Renal pelvis (tissue), 1 donor: ENCODE measurements at regions not wholly inside any gene's neighbourhood (a gene's known extent, or its start where the extent isn't known, plus 50 kb on each side); places are given as distances from the start of the nearest gene placed in this dataset.

Experiments used
- DNase-seq: peaks from one replicate; pipeline ENCODE4 v3.0.0-alpha.2; 2013

GRCh38 chr4:100970414-100970813, 376.9 kb downstream of the PPP3CA start:
- no peak for DNase-seq

- DNase-seq: no peak
These were observed 377.4 kb downstream of the PPP3CA start for GRCh38 chr4:100969925-100970324.

- DNase-seq: no peak
These were observed 379.3 kb downstream of the PPP3CA start for GRCh38 chr4:100968046-100968445.

DNA sequence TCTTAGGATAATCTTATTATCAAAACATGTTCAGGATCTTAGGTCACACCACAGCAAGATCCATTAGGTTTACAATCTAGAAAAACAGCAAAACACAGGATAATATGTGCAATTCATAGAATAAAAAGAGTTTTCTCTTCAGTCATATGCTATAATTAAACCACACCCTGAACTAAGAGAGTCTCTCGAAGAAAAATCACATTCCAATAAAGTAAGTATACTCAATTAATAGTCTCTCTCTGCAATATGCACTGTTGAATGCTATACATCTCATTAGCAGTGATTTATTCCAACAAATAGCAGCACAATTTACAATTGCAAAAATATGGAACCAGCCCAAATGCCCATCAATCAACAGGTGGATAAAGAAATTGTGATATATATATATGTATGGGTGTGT, 383.7 kb downstream of the PPP3CA start:
- no peak for DNase-seq

- DNase-seq: no peak
These were observed 384.6 kb downstream of the PPP3CA start for GRCh38 chr4:100962698-100963097.

- no peak for DNase-seq
These were observed 387.1 kb downstream of the PPP3CA start for GRCh38 chr4:100960232-100960631.

DNA sequence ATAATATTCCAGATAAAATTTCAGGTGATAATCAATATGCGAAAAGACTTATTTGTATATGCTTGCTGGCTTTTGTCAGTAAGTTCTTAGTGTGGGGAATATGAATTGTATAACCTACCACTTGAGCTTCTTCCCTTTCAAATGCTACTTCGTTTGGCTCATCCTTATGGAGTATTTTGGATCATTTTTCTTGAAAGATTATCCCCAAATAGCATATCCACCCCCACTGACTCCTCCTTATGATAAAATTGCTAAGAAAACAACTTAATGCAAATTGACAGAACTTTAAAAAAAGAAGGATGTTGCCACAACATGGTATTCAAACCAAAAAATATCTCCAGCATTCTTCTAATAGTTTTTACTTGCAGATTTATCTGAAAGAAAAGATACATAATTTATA, 393.3 kb downstream of the PPP3CA start:
- no peak for DNase-seq

GRCh38 chr4:100953616-100954015, 393.7 kb downstream of the PPP3CA start:
- no peak for DNase-seq

GRCh38 chr4:100952590-100952989, 394.7 kb downstream of the PPP3CA start:
- no peak for DNase-seq

DNA sequence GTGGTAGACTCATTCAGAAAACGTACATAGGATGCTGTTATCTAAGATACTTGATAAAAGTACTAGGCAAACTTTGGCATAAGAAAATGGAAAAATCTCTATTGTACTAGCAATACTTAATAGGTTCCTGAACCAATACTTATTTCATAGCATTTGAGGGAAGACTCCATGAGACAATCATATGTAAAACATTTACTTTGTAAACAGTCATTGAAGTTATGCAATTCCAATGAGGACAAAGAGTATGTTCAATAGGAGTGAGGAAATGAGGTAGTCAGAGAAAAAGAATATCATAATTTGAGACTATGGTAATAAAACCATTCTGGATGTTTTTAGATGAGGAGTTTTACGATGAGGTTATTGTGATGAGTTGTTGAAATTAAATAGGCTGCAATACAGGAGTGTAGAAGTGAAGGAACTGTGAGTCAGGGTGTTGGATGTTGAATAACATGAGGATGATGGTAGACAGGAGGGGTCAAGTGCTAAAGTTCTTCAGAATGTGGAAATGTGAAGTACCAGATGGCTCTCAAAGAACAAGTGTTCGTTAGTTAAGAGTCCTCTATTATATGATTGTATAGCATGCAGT, 397.9 kb downstream of the PPP3CA start:
- DNase-seq: no peak

DNA sequence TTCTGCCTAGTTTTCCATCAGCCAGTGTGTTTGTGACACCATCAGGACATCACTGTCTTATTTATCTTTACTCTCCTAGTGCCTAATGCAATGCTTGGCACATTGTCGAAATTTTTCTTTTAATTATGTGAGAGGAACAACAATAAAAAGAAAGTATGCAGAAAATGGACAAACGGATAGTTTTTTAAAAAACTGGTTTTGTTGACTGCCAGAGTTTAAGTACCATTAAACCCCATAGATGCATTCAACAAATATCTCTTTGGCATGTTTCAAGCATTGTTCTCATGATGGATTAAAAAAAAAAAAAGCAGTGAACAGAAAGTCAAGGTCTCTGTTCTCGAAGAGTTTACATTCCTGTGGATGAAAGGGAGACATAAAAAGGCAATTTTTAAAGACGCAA, 398.4 kb downstream of the PPP3CA start:
- DNase-seq: no peak

- DNase-seq: no peak
These were observed 401.5 kb downstream of the PPP3CA start for GRCh38 chr4:100945789-100946188.

- DNase-seq: no peak
These were observed 408.6 kb downstream of the PPP3CA start for GRCh38 chr4:100938698-100939097.

DNA sequence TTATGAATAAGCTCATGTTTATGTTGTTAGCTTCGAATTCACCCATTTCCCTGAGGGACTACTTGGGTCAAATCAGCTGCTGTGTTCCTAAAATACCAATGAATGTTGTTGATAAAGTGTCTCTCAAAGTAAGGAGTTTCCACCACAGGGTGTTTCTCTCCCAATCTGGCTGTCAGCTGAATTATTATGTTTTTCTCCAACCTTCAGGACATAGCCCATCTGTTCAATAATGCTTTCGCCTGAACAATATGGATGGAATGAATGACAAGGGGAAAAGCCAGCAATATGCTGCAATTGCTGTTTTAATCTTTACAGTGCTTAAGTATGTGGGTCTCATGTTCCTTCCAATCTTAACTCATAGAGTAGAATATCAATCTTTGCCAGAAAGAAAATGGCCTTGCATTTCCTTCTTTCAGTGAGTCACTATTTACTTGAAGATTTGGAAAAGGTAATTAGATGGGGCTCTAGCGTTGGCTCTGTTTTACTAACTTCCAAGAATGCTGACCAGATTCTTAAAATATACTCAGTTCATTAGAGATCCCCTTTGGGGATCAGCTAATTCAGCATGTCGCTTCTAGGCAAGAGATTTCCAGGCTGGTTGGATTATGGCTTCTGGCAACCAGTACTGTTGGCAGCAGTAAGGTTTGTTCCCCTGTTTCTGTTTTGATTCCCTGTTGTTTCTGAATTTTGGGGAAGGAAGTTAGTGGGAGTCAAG, 410.5 kb downstream of the PPP3CA start:
- no peak for DNase-seq

DNA sequence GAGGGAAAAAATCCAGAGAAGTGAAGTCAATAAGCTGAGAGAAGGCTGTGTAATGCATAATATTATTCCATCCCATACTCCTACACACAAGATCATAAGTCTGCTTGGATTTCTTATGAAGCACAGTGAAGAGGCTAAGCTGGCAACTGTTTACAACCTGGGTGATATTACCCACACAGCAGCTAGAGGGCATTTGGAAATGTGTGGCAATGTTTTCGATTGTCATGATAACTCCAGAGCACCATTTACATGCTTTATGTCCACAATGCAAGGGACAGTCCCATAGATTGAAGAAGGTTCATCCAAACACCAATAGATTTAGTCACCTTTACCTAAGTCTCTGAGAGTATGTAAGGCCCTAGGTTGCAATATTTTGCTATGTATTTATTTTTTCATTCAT, 412.2 kb downstream of the PPP3CA start:
- DNase-seq: no peak

- DNase-seq: no peak
These were observed 413.7 kb downstream of the PPP3CA start for GRCh38 chr4:100933628-100934027.

DNA sequence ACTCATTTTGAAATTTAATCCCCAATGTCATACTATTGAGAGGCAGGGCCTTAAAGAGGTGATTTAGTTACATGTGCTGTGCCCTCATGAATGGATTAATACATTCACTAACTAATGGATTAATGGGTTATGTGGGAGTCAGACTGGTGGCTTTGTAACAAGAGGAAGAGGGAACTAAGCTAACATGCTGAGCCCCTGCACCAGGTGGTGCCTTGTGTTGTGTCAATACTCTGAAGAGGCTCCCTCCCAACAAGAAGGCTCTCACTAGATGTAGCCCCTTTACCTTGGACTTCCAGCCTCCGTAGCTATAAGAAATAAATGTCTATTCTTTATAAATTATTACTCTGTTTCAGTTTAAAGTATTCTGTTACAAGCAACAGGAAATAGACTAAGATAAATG, 411.9 kb upstream of the EMCN start:
- DNase-seq: no peak

- no peak for DNase-seq
These were observed 411.3 kb upstream of the EMCN start for GRCh38 chr4:100929135-100929534.

GRCh38 chr4:100926039-100926717, 408.4 kb upstream of the EMCN start:
- no peak for DNase-seq

GRCh38 chr4:100913685-100914084, 395.9 kb upstream of the EMCN start:
- DNase-seq: no peak

DNA sequence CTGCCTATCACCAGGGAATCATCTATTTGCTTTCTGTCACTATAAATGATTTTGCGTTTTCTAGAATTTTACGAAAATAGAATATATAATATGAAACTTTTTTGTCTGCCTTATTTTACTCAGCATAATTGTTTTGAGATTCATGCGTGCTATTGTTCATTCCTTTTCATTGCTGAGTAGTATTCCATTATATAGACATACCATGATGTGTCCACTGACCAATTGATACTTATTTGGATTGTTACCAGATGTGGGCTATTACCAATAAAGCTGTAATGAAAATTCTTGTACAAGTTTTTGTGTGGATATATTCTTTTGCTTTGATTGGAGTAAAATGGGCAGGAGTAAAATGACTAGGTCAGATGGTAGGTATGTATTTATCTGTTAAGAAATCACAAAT, 390.7 kb upstream of the EMCN start:
- no peak for DNase-seq

DNA sequence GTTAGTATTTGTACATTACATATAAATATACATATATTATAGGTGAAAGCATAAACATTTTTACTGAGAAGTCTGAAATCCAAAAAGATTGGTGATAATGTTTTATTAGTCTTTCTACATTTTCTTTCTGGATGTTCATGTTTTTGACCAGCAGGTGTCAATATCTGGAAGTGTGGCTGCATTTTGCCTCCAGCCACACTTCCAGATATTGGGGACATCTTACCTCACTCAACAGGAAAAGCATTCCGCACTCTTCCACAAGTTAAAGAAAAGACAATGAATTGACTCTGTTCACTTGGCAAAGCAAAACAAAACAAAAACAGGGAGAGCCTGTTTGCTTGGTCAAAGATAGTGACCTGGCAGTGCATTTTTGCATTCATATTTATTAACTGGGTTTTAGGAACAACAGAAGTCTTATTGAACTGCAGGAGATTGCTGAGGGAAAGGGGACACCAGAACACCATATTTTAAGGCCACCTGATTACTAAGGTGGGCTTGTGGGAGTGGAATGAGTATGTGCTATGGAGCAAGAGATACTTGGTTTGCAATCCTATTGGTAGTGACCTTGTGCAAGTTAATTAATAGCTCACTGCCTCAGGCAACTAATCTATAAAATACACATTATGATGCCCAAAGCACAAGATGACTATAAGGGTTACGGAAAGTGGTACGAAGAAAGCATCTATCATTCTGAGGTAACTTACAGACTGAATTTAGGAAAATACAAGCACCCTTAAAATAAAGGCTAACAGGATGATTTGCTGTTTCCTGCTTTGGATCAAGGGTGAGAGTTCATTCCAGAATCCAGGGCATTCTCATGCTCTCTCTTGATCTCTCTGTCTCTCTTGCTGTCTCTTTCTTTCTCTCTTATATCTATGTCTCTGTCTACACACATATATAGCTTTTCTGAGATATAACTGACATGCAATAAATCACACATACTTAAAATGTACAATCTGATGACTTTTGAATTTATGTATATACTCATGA, 389.9 kb upstream of the EMCN start:
- DNase-seq: no peak
